Heart right ventricle (tissue), 16 donors: ENCODE measurements at regions not wholly inside any gene's neighbourhood (a gene's known extent, or its start where the extent isn't known, plus 50 kb on each side); places are given as distances from the start of the nearest gene placed in this dataset.

Experiments used
- ATAC-seq, 8 donors: fragments of 200-7000 bp; cut with Tn5 transposase; one replicate each; pipeline ENCODE4 v1.9.1; 2020; ENCODE audit warnings: mild to moderate bottlenecking in 8 of 8, moderate library complexity in 8 of 8, moderate number of reproducible peaks in 1 of 8
- DNase-seq, 2 donors: peaks; one replicate each; pipeline ENCODE4 v3.0.0-alpha.2; 2020
- H3K27ac ChIP-seq, 10 donors: fragments of 200-600 bp; sonication (generic) in 2 of 10; one replicate each; pipeline versions ENCODE4 v1.5.0 to v1.8.0; 2020 to 2022; ENCODE audit warnings: mild to moderate bottlenecking in 3 of 10
- H3K27me3 ChIP-seq, 7 donors: fragments of 200-600 bp; one replicate each; pipeline ENCODE4 v1.8.0; 2021 to 2022; ENCODE audit warnings: mild to moderate bottlenecking in 2 of 7
- H3K36me3 ChIP-seq, 9 donors: fragments of 200-600 bp; sonication (generic) in 1 of 9; one replicate each; pipeline versions ENCODE4 v1.5.0 to v1.8.0; 2020 to 2022; ENCODE audit warnings: mild to moderate bottlenecking in 2 of 9
- H3K4me1 ChIP-seq, 9 donors: fragments of 200-600 bp; sonication (generic) in 1 of 9; one replicate each; pipeline versions ENCODE4 v1.5.0 to v1.8.0; 2020 to 2022; ENCODE audit warnings: mild to moderate bottlenecking in 4 of 9
- H3K4me3 ChIP-seq, 10 donors: fragments of 200-600 bp; sonication (generic) in 2 of 10; one replicate each; pipeline versions ENCODE4 v1.5.0 to v1.8.0; 2020 to 2022; ENCODE audit warnings: mild to moderate bottlenecking in 7 of 10, moderate library complexity in 2 of 10
- H3K9me3 ChIP-seq, 11 donors: fragments of 200-600 bp in 10 of 11; sonication (generic) in 2 of 11; one replicate each; pipeline versions ENCODE4 v1.5.0 to v1.8.0; 2013 to 2022; ENCODE audit warnings: mild to moderate bottlenecking in 2 of 11, control low read depth in 1 of 11, moderate library complexity in 1 of 11
- CTCF ChIP-seq, 9 donors: fragments of 200-600 bp; sonication (generic) in 2 of 9; IDR thresholded peaks; one replicate each; pipeline versions ENCODE4 v1.5.0 to v1.8.0; 2021 to 2022; ENCODE audit warnings: antibody characterized with exemption in 9 of 9, mild to moderate bottlenecking in 5 of 9, moderate library complexity in 1 of 9
- WGBS, 2 donors: extraction: QIAGEN DNeasy Blood & Tissue Kit; methylation state at CpG; one replicate each; pipeline ENCODE4 v1.1.7; 2013; ENCODE audit warnings: inconsistent platforms in 1 of 2; 5-methylcytosine and 5-hydroxymethylcytosine counted together
- intact Hi-C, 10 donors: fragments of 100-400 bp; cut with DNase I; formaldehyde crosslinking; loops; one replicate each; pipeline versions ENCODE4 v1.11.1 to v1.14.2; 2022
- donor health status: Arrhythmogenic right ventricular cardiomyopathy.
- donor health status: ischemic (EF 13 %, LVEDD 7.1; RV severe dilation, severe dysfunction).
- donor health status: healthy with polysubstance abuse.
- donor health status: DM: no; HTN: yes; CAD: no.
- donor health status: DM: no; HTN: no; CAD: no.
- donor health status: ischemic (EF 25% LVEDD 6.9; RV normal size, moderate dysfunction).
- donor health status: ischemic (EF 25% LVEDD 5.7; RV mildly dilated, moderate dysfunction).
- donor health status: healthy.
- donor health status: DM: yes; HTN: yes; CAD: no.
- donor health status: Ischemic cardiomyopathy.
- donor health status: ischemic (EF 35%, LVEDD 5.7; RV mildly dilated, moderate dysfunction).
- donor health status: nonischemic (EF 11% LVEDD 7.7; RV severe dilation, severe dysfunction).
- donor health status: DM: yes; HTN: yes; CAD: no.
- donor health status: PGD.
- donor health status: ischemic (EF 29% LVEDD 5.4; RV normal size, mild dysfunction).
- donor health status: nonischemic (EF 23%, LVEDD 6.1; RV moderate dilation, normal function).

GRCh38 chr5:60343102-60343501, 356.9 kb downstream of the DEPDC1B start:
- no peaks in the 10 kb centered on the region for H3K9me3 ChIP-seq
- ATAC-seq (no peak), DNase-seq (no peak)
- H3K4me3 ChIP-seq = no peak overlapping the region
- no peak overlapping the region for H3K27ac ChIP-seq
- H3K4me1 ChIP-seq = no peaks in the 10 kb centered on the region
- H3K36me3 ChIP-seq = no peaks in the 10 kb centered on the region
- 90 to 93% methylated on average over 4 of the region's 4 CpGs for WGBS, 2 donors
- intact Hi-C loops = no loop called here
- peaks cover 0 to 4% (median 0%) of the 10 kb centered on the region in 7 donors for H3K27me3 ChIP-seq
- no peak for TF ChIP-seq CTCF (IDR thresholded peaks at IDR 0.05)

GRCh38 chr5:60340965-60341471, 358.9 kb downstream of the DEPDC1B start:
- intact Hi-C loops = no loop called here
- no peaks in the 10 kb centered on the region for H3K4me1 ChIP-seq
- no peaks in the 10 kb centered on the region for H3K36me3 ChIP-seq
- DNase-seq (peak in 1 of 2 donors; percentile 22), ATAC-seq (peak in 1 of 8 donors; percentile 63)
- no peaks in the 10 kb centered on the region for H3K9me3 ChIP-seq
- WGBS, 2 donors = 61 to 66% methylated on average over 2 of the region's 2 CpGs
- H3K27me3 ChIP-seq = peaks cover 0 to 2% (median 0%) of the 10 kb centered on the region in 7 donors
- no peak overlapping the region for H3K27ac ChIP-seq
- no peak overlapping the region for H3K4me3 ChIP-seq
- TF ChIP-seq CTCF (IDR thresholded peaks at IDR 0.05) = no peak

GRCh38 chr5:60340326-60340725, 359.6 kb downstream of the DEPDC1B start:
- H3K4me1 ChIP-seq = no peaks in the 10 kb centered on the region
- H3K4me3 ChIP-seq = no peak overlapping the region
- ATAC-seq = no peak
- no peaks in the 10 kb centered on the region for H3K27me3 ChIP-seq
- H3K9me3 ChIP-seq = no peaks in the 10 kb centered on the region
- TF ChIP-seq CTCF (IDR thresholded peaks at IDR 0.05) = no peak
- WGBS, 2 donors = 88% methylated on average over 1 of the region's 1 CpG
- no peaks in the 10 kb centered on the region for H3K36me3 ChIP-seq
- DNase-seq = no peak
- intact Hi-C loops = no loop called here
- H3K27ac ChIP-seq = no peak overlapping the region

- H3K27ac ChIP-seq = no peak overlapping the region
- DNase-seq = peak in 1 of 2 donors; percentile 16
These were observed 360.2 kb downstream of the DEPDC1B start for GRCh38 chr5:60339691-60340201.

More at GRCh38 chr5:60339691-60340201, 360.2 kb downstream of the DEPDC1B start:
- no peak for TF ChIP-seq CTCF (IDR thresholded peaks at IDR 0.05)
- intact Hi-C loops = no loop called here
- H3K36me3 ChIP-seq = no peaks in the 10 kb centered on the region
- peak in 1 of 8 donors; percentile 31 for ATAC-seq
- no peaks in the 10 kb centered on the region for H3K9me3 ChIP-seq
- H3K27me3 ChIP-seq = no peaks in the 10 kb centered on the region
- no peaks in the 10 kb centered on the region for H3K4me1 ChIP-seq
- H3K4me3 ChIP-seq = no peak overlapping the region
- 79 to 86% methylated on average over 12 of the region's 12 CpGs for WGBS, 2 donors
